ENCODE measurements at regions not wholly inside any gene's neighbourhood (a gene's known extent, or its start where the extent isn't known, plus 50 kb on each side); places are given as distances from the start of the nearest gene placed in this dataset.

GRCh38 chr12:127311720-127312364 lies 955.1 kb upstream of the TMEM132C start:
- H3K4me1 Mint-ChIP-seq, result no peaks in the 10 kb centered on the region
- H3K9me3 Mint-ChIP-seq (ENCODE audit: insufficient read depth), result no peaks in the 10 kb centered on the region
- no peak for DNase-seq
- H3K4me1 ChIP-seq (ENCODE audit: control insufficient read depth in 2 of 2, insufficient read depth in 2 of 2, low read length in 2 of 2), result no peaks in the 10 kb centered on the region
- H3K27me3 ChIP-seq (replicated peaks in 1 of 4; ENCODE audit: control extremely low read depth in 1 of 4, control insufficient read depth in 3 of 4, insufficient read depth in 4 of 4, low read length in 3 of 4), result no peaks in the 10 kb centered on the region
- TF ChIP-seq CTCF (IDR thresholded peaks at IDR 0.05), result no peak
- no peak for TF ChIP-seq EZH2 (IDR thresholded peaks at IDR 0.05; ENCODE audit: borderline replicate concordance, insufficient read depth, low read depth, low read length, poor library complexity, severe bottlenecking)
- ChIA-PET POLR2A (no interaction called here), CTCF (no interaction called here)
- peaks cover 0 to 6% (median 0%) of the 10 kb centered on the region in 3 donors for H3K9me3 ChIP-seq (ENCODE audit: control extremely low read depth in 1 of 3, control insufficient read depth in 2 of 3, insufficient read depth in 1 of 3, low read length in 2 of 3)
- ATAC-seq (ENCODE audit: low read depth), result no peak
- no peaks in the 10 kb centered on the region for H3K36me3 ChIP-seq (replicated peaks in 1 of 2; ENCODE audit: control extremely low read depth in 1 of 2, control insufficient read depth in 1 of 2, extremely low read depth in 1 of 2, insufficient read depth in 2 of 2, low read length in 1 of 2)
- H3K4me2 ChIP-seq (replicated peaks; ENCODE audit: low read depth, low read length, poor library complexity, severe bottlenecking), result no peak overlapping the region
- H2AFZ ChIP-seq (ENCODE audit: insufficient read depth, low read depth, low read length, poor library complexity, severe bottlenecking), result no peak overlapping the region
- no peaks in the 10 kb centered on the region for H4K20me1 ChIP-seq (ENCODE audit: control insufficient read depth, insufficient read depth, low read length, poor library complexity, severe bottlenecking)
- H3K27me3 Mint-ChIP-seq, result no peaks in the 10 kb centered on the region
- 68% methylated on average over 4 of the region's 6 CpGs for WGBS (ENCODE audit: insufficient coverage)
- intact Hi-C loops (cut with micrococcal nuclease), result no loop called here
- no peak overlapping the region for H3K4me3 Mint-ChIP-seq
- no peaks in the 10 kb centered on the region for H3K79me2 ChIP-seq (ENCODE audit: control insufficient read depth, insufficient read depth, low read length)
- no peak overlapping the region for H3K4me3 ChIP-seq (ENCODE audit: control extremely low read depth in 1 of 5, extremely low read depth in 1 of 5, insufficient read depth in 1 of 5, low read depth in 2 of 5, low read length in 4 of 5)
- H3K9ac ChIP-seq (ENCODE audit: low read length), result no peak overlapping the region
- no peak overlapping the region for H3K27ac Mint-ChIP-seq
- H3K27ac ChIP-seq (ENCODE audit: low read length in 2 of 2), result no peak overlapping the region

GRCh38 chr12:127324681-127325080 lies 942.3 kb upstream of the TMEM132C start:
- Histone ChIP-seq H3K27ac (ENCODE audit: low read length in 2 of 2) (no peak overlapping the region), H4K20me1 (ENCODE audit: control insufficient read depth, insufficient read depth, low read length, poor library complexity, severe bottlenecking) (no peaks in the 10 kb centered on the region), H3K9ac (ENCODE audit: low read length) (no peak overlapping the region), H3K9me3 (ENCODE audit: control extremely low read depth in 1 of 3, control insufficient read depth in 2 of 3, insufficient read depth in 1 of 3, low read length in 2 of 3) (peaks cover 0 to 9% (median 0%) of the 10 kb centered on the region in 3 donors), H3K4me2 (replicated peaks; ENCODE audit: low read depth, low read length, poor library complexity, severe bottlenecking) (no peak overlapping the region), H3K4me1 (ENCODE audit: control insufficient read depth in 2 of 2, insufficient read depth in 2 of 2, low read length in 2 of 2) (no peaks in the 10 kb centered on the region), H3K4me3 (ENCODE audit: control extremely low read depth in 1 of 5, extremely low read depth in 1 of 5, insufficient read depth in 1 of 5, low read depth in 2 of 5, low read length in 4 of 5) (no peak overlapping the region), H3K79me2 (ENCODE audit: control insufficient read depth, insufficient read depth, low read length) (no peaks in the 10 kb centered on the region), H2AFZ (ENCODE audit: insufficient read depth, low read depth, low read length, poor library complexity, severe bottlenecking) (no peak overlapping the region), H3K27me3 (replicated peaks in 1 of 4; ENCODE audit: control extremely low read depth in 1 of 4, control insufficient read depth in 3 of 4, insufficient read depth in 4 of 4, low read length in 3 of 4) (no peaks in the 10 kb centered on the region), H3K36me3 (replicated peaks in 1 of 2; ENCODE audit: control extremely low read depth in 1 of 2, control insufficient read depth in 1 of 2, extremely low read depth in 1 of 2, insufficient read depth in 2 of 2, low read length in 1 of 2) (no peaks in the 10 kb centered on the region)
- Mint-ChIP-seq H3K27ac (no peak overlapping the region), H3K9me3 (ENCODE audit: insufficient read depth) (peaks cover 5% of the 10 kb centered on the region), H3K27me3 (no peaks in the 10 kb centered on the region), H3K4me1 (no peaks in the 10 kb centered on the region), H3K4me3 (no peak overlapping the region)
- no peak for TF ChIP-seq CTCF (IDR thresholded peaks at IDR 0.05)
- ChIA-PET POLR2A (no interaction called here), CTCF (no interaction called here)
- intact Hi-C loops (cut with micrococcal nuclease), result no loop called here
- no peak for ATAC-seq (ENCODE audit: low read depth)
- DNase-seq, result no peak
- WGBS (ENCODE audit: insufficient coverage), result 80% methylated on average over 4 of the region's 4 CpGs

All from B cell (primary cell).